Inflammatory macrophage (primary cell): ENCODE measurements at regions not wholly inside any gene's neighbourhood (a gene's known extent, or its start where the extent isn't known, plus 50 kb on each side); places are given as distances from the start of the nearest gene placed in this dataset.
"Not testable (repeated sequence)": the region's sequence is repeated elsewhere in the genome, so short reads cannot be mapped to it uniquely, and the experiment has no call there.

Experiments
- DNase-seq, 2 donors: peaks; one replicate each; pipeline ENCODE4 v3.0.0-alpha.2; 2020 to 2022

DNA sequence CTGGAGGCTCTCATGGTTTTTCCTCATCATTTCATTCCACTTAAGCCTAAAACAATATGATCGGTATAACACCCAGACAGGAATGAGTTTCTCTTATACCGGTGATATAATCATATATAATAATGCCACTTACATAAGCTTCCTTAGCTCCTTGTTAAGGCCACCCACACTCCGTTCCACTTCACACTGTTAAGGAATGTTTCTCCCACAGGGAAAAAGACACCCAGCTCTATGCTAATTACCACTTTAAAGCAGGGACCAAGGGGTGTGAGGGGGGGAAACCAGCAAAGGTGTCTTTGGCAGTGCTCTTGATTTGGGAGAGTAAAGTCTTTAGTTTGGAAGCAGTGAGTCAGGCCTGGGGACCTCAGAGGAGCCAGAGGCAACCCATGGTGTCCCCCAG is 245.4 kb downstream of the NPIPA7 start:
- DNase-seq = not testable (repeated sequence)

DNA sequence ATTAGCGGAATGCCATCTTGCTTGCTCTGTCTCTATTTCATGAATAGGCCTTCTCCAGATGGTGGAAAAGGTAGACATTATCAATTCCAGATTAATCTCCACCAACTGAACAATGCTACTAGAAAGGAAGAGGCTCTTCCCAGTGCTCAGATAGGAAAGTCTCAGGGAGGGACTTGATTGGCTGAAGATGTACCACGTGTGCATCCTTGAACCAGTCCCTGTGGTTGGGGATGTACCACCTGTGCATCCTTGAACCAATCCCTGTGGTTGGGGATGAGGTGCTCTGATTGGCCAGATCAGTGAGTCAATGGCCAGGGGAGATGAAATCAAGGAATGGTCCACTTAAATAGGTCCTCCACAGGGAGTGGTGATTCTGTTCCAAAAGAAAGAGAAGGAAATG is 246.2 kb downstream of the NPIPA7 start:
- DNase-seq = not testable (repeated sequence)

DNA sequence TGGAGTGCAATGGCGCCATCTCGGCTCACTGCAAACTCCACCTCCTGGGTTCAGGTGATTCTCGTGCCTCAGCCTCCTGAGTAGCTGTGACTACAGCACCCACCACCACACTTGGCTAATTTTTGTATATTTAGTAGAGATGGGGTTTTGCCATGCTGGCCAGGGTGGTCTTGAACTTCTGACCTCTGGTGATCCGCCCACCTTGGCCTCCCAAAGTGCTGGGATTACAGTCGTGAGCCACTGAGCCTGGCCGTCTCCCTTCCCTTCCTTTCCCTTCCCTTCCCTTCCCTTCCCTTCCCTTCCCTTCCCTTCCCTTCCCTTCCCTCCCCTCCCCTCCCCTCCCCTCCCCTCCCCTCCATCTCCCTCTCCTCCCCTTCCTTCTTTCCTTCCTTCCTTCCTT is 248.9 kb downstream of the NPIPA7 start:
- DNase-seq = not testable (repeated sequence)

DNA sequence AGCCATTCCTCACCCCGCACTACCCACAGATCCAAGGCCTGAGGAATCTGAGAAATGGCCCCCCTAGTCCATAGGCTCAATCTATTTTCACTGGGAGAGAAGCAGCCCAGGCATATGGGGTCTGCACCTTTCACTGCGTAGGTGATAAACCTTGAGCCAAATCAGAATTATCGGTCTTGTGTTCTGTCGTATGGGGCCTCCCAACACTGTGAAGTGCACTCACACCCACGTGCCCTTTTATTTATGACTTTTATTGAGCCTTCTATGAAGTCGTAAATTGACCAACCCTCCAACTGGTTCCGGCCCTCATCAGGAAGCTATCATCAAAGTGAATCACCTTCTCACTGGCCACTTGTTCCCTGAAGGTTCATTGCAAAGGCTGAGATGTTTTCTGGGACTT is 259.3 kb downstream of the NPIPA7 start:
- DNase-seq = not testable (repeated sequence)

DNA sequence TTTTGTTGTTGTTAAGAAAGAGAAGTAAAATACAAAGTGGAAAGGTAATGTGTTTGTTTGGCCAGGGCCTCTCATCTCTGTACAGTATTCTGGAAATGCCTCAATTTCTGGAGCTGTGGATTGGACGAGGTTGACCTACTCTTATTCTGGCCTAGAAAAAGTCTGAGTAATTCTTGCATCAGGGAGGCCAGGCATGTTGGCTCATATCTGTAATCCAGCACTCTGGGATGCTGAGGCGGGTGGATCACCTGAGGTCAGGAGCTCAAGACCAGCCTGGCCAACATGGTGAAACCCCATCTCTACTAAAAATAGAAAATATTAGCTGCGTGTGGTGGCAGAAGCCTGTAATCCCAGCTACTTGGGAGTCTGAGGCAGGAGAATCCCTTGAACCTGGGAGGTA is 259.8 kb downstream of the NPIPA7 start:
- not testable (repeated sequence) for DNase-seq

DNA sequence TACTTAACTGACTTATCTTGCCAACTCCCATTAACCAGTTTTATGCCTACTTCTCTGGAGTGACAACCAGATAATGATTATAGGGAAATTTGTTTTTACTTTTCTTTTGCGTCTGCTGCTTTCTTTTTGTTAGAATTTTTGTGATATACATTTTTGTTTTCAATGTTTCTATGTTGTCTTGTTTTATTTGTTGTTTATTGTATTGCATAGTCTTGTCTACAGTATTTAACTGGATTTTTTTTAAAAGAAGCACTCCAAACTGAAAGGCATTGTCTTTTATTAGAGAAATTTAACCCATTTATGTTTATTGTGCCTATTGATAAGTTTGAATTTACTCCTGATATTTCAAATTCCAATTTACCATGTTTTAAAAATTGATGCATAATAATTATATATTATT is 264.9 kb downstream of the NPIPA7 start:
- not testable (repeated sequence) for DNase-seq

DNA sequence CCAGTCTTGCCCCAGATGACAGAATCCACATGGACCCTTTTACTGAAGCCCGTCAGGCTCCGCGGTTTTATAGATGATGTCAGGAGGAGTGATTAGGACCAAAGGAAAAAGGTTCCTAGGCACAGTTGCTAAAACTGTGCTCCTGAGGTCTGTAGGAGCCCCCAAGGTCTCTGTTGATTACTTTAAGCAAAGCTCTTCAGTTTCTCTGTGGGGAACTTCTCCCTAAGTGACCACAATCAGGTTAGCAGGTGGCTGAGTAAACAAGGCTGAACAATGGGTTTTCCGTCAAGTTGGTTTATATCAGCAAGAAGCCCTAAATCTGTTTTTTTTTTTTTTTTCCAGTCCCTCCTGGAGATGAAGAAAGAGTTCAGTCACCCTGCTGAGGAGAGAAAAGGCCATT is 269.1 kb downstream of the NPIPA7 start:
- DNase-seq = not testable (repeated sequence)

DNA sequence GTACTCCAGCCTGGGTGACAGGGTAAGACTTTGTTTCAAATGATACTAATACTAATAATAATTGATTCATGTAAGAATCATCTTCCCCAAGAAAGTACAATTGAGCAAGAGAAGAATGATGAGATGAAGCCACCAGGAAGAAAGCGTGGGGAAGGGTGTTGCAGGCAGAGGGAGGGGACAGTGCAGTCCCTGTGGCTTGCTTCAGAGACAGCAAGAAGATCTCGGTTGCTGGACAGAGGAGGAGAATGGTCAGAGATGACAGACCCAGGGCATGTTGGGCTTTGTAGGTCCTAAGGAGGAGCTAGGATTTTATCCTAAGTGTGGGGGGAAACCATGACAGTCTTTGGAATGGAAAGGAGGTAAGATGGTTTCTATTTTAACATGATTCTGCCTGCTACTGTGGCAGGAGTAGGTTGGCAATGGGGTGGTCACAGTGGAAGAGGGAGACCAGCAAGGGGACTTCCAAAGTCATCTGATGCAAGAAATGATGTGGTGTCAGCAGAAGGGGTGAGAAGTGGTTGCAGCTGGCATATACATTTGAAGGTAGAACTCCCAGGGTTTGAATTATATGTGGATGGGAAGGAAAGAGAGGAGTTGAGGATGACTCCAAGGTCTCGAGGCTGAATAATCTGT is 293.4 kb downstream of the NPIPA7 start:
- not testable (repeated sequence) for DNase-seq

DNA sequence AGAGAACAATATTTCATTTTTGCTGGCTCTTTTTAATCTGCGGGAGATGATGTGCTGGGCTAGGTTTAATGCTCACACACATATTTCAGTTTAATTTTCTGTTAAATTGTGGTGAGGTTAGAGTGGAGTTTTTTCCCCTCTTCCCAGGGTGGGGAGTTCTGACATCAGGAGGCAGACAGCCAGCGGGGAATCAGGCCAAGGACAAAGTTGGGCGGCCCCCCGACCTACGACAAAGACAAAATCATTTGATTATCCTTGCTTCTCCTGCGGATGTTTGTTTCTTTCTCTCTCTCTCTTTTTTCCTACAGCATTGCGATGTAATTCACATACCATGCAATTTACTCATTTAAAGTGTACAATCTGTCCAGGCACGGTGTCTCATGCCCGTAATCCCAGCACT is 295.9 kb downstream of the NPIPA7 start:
- not testable (repeated sequence) for DNase-seq

DNA sequence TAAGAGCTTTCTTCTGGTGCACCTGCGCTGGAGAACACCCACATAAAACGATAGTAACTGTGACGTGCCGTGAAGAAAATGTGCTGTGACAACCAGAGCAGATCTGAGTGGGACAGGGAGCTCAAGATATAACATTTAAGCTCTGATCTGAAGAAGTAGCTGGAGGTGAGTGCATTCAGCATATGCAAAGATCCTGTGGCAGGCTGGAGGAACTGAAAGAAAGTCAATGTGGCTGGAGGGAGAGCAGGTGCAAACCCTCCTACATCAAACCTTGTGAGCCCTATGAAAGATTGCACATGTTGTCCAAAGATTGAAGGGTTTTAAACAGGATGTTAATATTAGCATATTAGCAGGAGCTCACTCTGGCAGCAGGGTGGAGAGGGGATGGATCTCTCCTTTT is 342.9 kb downstream of the NPIPA7 start:
- DNase-seq = not testable (repeated sequence)

DNA sequence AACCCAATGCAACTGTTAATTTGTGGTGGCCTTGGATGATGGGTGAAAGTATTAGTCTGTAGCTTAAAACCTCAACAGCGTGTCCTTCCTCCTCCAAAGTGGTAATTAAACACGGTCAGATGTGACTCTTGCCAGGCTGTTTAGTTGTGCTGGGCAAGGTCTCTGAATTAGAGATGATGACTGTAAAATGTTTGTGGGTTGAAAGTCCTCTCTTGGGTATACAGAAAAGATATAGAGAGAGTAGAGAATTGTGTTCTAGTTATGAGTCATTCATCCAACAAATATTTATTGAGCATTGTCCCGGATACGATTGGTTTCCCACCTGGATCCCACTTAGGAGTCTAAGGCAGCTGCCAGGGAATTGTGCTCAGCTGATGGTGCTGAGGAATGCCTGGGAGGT is 343.7 kb downstream of the NPIPA7 start:
- DNase-seq = not testable (repeated sequence)

DNA sequence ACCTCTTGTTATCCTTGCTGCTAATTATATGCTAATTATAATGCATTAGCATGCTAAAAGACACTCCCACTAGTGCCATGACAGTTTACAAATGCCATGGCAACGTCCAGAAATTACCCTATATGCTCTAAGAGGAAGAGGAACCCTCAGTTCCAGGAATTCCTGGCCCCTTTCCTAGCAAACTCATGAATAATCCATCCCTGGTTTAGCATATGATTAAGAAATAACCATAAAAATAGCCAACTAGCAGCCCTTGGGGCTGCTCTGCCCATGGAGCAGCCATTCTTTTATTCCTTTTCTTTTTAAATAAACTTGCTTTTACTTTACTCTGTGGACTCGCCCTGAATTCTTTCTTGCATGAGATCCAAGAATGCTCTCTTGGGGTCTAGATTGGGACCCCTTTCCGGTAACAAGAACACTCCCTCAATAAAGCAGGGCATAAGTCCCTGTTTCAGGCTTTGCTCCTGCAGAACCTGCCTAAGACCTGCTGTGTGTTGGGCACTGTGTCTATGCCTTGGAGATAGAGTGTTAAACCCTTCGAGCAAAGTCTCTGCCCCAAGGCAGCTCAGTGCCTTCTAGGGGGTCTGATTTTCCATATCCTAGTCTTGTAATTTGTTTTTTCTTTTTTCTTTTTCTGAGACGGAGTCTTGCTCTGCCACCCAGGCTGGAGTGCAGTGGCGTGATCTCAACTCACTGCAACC is 345.0 kb downstream of the NPIPA7 start:
- DNase-seq = not testable (repeated sequence)

DNA sequence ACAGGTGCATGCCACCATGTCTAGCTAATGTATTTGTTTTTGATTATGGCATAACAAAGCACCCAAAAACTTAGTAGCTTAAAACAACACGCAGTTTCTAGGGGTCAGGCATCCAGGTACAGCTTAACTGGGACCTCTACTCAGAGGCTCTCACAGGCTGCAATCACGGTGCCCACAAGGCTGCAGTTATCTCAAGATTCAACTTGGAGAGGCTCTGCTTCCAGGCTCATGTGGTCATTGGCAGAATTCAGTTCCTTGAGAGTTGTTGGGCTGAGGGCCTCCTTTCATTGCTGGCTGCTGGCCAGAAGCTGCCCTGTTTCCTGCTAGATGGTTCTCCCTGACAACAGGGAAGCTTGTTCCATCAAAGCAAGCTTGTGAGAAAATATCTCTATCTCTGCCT is 348.1 kb downstream of the NPIPA7 start:
- not testable (repeated sequence) for DNase-seq

DNA sequence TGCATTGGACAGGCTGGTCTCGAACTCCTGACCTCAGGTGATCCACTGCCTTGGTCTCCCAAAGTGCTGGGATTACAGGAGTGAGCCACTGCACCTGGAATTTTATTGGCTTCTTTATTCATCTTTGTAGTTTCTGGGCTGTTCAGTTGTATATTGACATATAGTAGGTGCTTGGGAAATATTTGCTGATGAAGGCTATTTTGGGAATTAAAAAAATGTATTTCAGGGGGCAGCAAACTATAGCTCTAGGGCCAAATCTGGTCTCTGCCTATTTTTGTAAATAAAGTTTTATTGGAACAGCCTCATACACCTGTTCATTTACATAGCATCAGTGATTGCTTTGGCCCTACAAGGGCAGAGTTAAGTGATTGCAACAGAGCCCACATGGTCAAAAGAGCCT is 363.6 kb downstream of the NPIPA7 start:
- not testable (repeated sequence) for DNase-seq

DNA sequence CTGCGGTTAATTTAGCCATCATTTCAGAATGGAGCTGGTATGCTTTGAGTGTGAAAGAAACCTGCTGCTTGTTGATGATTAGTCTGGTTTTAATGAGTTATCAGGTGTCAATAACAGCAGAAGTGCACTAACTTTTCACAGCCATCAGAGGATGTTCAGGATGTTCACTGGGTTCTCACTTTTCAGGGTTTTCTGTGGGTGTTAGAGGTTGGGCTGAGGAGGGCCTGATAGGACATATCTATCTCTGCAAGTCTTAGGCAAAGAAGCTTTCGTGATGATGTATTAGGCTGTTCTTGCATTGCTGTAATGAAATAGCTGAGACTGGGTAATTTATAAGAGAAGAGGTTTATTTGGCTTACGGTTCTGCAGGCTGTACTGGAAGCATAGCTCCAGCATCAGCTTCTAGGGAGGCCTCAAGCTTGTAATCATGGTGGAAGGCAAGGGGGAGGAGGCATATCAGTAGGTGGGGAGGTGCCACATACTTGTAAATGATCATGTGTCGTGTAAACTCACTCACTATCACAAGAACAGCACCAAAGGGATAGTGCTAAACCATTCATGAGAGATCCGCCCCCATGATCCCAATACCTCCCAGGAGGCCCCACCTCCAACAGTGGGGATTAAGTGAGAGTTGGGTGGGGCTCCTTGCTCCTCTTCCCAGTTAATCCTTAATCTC is 376.2 kb downstream of the NPIPA7 start:
- not testable (repeated sequence) for DNase-seq

DNA sequence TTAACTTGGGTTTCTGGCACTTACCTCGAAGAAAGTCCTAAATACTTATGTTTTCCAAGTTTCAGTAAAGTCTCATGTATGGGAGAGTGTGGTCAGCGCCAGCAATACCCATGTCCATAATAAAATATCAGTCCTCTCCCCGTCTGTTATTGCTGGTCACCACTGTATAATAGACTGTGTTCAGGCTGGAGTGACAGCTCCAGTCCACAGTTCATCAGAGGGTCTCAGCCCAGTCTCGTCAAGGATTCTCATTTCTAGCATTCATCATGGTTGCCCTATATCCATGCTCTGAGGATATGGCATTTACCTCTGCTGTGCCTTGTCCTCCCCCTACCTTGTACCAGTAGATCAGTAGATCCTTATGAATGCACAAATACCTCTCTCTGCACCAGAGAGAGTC is 384.5 kb downstream of the NPIPA7 start:
- no peak for DNase-seq

DNA sequence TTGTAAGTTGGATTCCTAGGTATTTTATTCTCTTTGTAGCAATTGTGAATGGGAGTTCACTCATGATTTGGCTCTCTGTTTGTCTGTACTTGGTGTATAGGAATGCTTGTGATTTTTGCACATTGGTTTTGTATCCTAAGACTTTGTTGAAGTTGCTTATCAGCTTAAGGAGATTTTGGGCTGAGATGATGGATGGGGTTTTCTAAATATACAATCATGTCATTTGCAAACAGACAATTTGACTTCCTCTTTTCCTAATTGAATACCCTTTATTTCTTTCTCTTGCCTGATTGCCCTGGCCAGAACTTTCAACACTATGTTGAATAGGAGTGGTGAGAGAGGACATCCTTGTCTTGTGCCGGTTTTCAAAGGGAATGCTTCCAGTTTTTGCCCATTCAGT is 391.8 kb downstream of the NPIPA7 start:
- not testable (repeated sequence) for DNase-seq

DNA sequence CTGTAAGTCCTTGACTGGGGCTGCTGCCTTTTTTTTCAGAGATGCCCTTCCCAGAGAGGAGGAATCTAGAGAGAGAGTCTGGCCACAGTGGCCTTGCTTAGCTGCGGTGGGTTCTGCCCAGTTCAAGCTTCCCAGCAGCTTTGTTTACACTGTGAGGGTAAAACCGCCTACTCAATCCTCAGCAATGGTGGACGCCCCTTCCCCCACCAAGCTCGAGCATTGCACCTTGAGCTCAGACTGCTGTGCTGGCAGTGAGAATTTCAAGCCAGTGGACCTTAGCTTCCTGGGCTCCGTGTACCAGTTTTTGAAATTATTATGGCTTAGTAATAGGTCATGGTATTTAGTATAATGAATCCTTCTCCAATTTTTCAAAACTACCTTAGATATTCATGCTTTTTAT is 395.4 kb downstream of the NPIPA7 start:
- no peak for DNase-seq

DNA sequence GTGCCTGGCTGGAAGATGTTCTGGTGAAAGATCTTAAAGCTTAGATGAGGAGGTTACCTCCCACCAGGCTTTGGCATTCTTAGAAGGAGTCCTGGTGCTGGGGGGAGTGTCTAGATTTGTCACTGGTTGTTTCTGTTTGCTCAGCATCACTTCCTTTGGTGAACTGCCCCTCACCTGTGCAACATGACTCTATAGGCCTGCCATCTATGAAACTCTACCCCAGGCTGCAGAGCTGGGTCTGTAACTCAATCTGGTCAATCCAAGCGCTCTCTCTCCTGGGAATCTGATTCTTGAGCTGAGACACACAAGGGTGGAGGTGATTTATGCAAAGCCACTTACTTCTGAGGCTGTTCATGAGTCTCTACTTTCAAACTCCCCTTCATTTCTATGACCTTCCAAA is 399.4 kb downstream of the NPIPA7 start:
- no peak for DNase-seq

DNA sequence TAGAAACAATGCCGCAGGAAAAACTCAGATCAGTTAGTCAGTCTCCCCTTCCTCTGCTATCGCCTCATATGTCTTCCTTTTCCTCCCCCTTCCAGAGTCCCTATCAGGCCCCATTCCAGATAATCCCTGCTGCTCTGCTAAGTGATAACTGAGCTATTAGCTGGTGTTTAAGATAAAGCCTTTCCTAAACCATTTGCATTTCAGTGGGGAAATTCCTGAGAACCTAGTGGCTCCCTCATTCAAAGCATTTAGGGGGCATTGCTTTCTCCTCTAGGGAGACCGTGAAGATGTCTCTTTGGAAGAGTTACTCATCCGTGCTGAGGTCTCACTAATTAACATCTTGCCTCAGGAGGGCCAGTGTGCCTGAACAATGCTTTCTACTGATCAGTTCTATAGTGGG is 401.6 kb downstream of the NPIPA7 start:
- DNase-seq = no peak

DNA sequence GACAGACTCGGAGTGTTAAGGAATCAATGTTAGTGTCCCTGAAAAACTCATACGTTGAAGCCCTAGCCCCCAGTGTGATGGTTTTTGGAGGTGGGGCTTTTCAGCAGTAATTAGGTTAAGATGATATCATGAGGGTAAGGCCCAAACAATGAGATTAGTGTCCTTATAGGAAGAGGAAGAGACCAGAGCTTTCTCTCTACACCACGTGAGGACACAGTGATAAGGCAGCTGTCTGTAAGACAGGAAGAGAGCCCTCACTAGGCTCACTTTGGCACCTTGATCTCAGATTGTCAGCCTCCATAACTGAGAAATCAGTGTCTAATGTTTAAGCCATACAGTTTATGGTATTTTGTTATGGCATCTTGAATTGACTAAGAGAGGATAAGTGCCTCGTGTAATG is 403.2 kb downstream of the NPIPA7 start:
- no peak for DNase-seq

DNA sequence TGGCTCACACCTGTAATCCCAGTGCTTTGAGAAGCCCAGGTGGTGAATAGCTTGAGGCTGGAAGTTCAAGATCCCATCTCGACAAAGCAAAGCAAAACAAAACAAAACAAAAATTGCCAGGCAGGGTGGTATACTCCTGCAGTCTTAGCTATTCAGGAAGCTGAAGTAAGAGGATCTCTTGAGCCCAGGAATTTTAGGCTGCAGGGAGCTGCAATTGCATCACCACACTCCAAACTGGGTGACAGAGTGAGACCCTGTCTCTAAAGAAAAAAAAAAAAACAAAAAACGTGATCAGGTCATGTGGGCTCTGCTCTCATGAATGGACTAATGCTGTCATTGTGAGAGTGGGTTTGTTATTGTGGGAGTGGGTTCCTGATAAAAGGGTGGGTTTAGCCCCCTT is 409.1 kb downstream of the NPIPA7 start:
- no peak for DNase-seq

DNA sequence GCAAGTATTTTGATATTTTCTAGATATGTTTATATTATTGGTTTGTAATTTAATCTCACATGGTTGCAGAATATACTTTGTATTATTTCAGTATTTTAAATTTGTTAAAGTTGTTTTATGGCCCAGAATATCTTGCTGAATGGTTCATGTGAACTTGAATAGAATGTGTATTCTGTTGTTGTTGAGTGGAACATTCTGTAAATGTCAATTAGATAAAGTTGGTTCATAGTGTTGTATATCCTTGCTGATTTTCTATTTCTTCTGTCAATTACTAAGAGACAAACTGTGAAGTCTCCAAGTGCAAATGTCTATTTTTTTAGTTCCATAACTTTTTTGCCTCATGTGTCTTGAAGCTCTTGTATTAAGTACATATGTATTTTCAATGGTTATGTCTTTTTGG is 411.7 kb downstream of the NPIPA7 start:
- no peak for DNase-seq

DNA sequence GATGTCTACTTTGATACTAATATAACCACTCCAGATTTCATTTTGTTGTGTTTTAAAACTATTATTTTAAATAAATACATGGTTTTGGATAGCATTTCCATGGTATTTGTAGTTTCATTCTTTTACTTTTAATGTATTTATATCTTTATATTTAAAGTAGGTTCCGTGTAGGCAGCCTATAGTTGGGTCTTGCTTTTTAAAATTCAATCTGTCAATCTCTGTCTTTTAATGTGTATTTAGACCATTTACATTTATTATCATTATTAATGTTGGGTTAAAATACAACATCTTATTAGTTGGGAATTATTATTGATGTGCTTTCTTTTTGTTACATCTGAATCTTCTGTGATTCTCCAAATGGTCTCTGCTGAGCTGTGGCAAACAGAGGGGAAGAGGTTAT is 412.1 kb downstream of the NPIPA7 start:
- no peak for DNase-seq
